ENCODE measurements at regions not wholly inside any gene's neighbourhood (a gene's known extent, or its start where the extent isn't known, plus 50 kb on each side); places are given as distances from the start of the nearest gene placed in this dataset.

DNA sequence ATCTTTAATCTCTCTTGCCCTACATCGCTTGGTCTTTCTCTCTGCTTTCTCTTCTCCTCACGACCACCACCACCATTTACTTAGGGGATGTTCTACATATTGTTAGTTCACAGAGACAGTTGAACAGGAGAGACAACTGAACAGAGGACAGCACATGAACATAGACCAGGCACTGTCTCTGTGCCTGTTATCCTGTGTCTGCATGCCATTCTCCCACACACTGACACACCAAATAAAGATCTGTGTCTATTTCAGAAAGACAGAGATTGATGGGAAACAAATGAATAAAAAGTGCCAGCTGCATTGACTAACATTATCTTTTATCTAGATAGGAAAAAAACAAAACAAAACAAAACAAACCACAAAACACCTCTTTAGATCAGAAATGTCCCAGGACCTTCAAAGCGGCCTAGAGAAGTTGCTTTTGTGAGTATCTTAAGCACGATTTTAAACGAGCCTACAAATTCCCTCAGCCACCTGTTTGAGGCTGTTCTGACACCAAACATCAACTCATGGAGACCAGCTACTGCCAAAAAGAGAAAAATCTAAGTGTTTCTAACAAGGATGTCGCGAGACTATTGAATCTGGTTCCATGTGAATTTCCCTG is 77.6 kb upstream of the PARP11 start:
- no peaks in the 10 kb centered on the region for H3K9me3 ChIP-seq (ENCODE audit: control insufficient read depth in 1 of 2, insufficient read depth in 1 of 2, low read depth in 1 of 2, low read length in 2 of 2)
- ChIA-PET RAD21 (ENCODE audit: low non-redundant PET in 1 of 2, low total read pairs in 2 of 2, uncharacterized antibody in 2 of 2, unreplicated experiment in 2 of 2) (no interaction called here), CTCF (no interaction called here), POLR2A (no interaction called here)
- intact Hi-C loops (cut with micrococcal nuclease) = no loop called here
- TF ChIP-seq FOSL1 (IDR thresholded peaks at IDR 0.05; ENCODE audit: low read depth) = no peak
- TF ChIP-seq EZH2phosphoT487 (IDR thresholded peaks at IDR 0.05; ENCODE audit: borderline replicate concordance) = no peak
- no peak for TF ChIP-seq CEBPB (IDR thresholded peaks at IDR 0.05; ENCODE audit: low read depth)
- TF ChIP-seq EGR1 (IDR thresholded peaks at IDR 0.05; ENCODE audit: low read depth) = no peak
- no peak for TF ChIP-seq CTCF (IDR thresholded peaks at IDR 0.05 in 2 of 3, conservative IDR thresholded peaks at IDR 0.05 in 1 of 3; ENCODE audit: borderline replicate concordance in 1 of 3, insufficient read depth in 1 of 3, low read depth in 2 of 3, low read length in 2 of 3)
- no peak for TF ChIP-seq ELF1 (IDR thresholded peaks at IDR 0.05; ENCODE audit: borderline replicate concordance, low read depth)
- no peak for TF ChIP-seq CBX3 (IDR thresholded peaks at IDR 0.05; ENCODE audit: low read depth)
- no peak for TF ChIP-seq POLR2A (IDR thresholded peaks at IDR 0.05; ENCODE audit: borderline replicate concordance, extremely low read depth, insufficient read depth, insufficient read length)
- no peak for TF ChIP-seq JUND (IDR thresholded peaks at IDR 0.05)
- TF ChIP-seq, protein P1, sequence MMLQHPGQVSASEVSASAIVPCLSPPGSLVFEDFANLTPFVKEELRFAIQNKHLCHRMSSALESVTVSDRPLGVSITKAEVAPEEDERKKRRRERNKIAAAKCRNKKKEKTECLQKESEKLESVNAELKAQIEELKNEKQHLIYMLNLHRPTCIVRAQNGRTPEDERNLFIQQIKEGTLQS (IDR thresholded peaks at IDR 0.05) = no peak
- no peak for TF ChIP-seq SP1 (IDR thresholded peaks at IDR 0.05; ENCODE audit: low read depth)
- TF ChIP-seq SIN3A (IDR thresholded peaks at IDR 0.05; ENCODE audit: low read depth) = no peak
- no peak for TF ChIP-seq TCF7L2 (IDR thresholded peaks at IDR 0.05; ENCODE audit: borderline replicate concordance, extremely low read depth, insufficient read depth, insufficient read length)
- no peak for TF ChIP-seq RAD21 (IDR thresholded peaks at IDR 0.05; ENCODE audit: low read depth)
- H2AFZ ChIP-seq (ENCODE audit: low read depth, low read length, poor library complexity, severe bottlenecking) = no peak overlapping the region
- no peak overlapping the region for H3K4me2 ChIP-seq (ENCODE audit: low read length)
- BruUV-seq (replicated peaks) = no TSS peak
- no peaks in the 10 kb centered on the region for H3K9me2 ChIP-seq (ENCODE audit: insufficient read depth)
- no peak for DNase-seq (ENCODE audit: low read depth, low spot score)
- H3K4me1 ChIP-seq (ENCODE audit: control insufficient read depth in 1 of 2, insufficient read depth in 2 of 2, low read length in 2 of 2) = no peaks in the 10 kb centered on the region
- H3K79me2 ChIP-seq (ENCODE audit: insufficient read depth, low read length) = no peaks in the 10 kb centered on the region
- no peaks in the 10 kb centered on the region for H3K36me3 ChIP-seq (ENCODE audit: control insufficient read depth in 1 of 2, insufficient read depth in 2 of 2, low read length in 2 of 2)
- no peak overlapping the region for H3K4me3 ChIP-seq (replicated peaks in 1 of 2; ENCODE audit: low read depth in 1 of 2, low read length in 2 of 2)
- H3K27ac ChIP-seq (ENCODE audit: low read depth, low read length) = no peak overlapping the region
- peaks cover 70% of the 10 kb centered on the region for H3K27me3 ChIP-seq (ENCODE audit: insufficient read depth, low read length)
- H3K9ac ChIP-seq (ENCODE audit: low read length) = no peak overlapping the region
- H4K20me1 ChIP-seq (ENCODE audit: insufficient read depth) = no peaks in the 10 kb centered on the region
- ATAC-seq = no peak

All from HCT116 (cell line).